ENCODE measurements at regions not wholly inside any gene's neighbourhood (a gene's known extent, or its start where the extent isn't known, plus 50 kb on each side); places are given as distances from the start of the nearest gene placed in this dataset.

DNA sequence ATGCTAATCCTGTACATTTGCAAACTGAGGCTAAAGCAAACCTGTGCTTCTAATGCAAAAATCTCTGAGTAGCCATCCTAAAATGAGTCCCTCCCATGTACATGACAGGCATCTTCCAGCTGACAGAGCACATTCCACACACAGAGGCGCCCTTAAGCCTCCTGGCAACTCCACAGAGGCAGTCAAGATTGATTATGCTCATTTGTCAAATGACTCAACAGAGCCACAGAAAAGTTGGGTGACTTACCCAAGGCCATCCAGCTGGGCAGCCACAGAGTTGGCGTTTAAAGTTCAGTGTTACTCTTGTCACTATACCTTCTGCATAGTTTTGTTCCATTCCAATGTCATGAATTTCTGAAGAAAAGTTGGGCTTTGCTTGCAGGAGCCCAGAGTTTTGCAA is 394.6 kb upstream of the FGF13 start:
- Histone ChIP-seq H3K4me1 (ENCODE audit: insufficient read depth, low read length) (peaks cover 3% of the 10 kb centered on the region; the same call in 1 of the 2 replicates), H3K14ac (ENCODE audit: insufficient read depth, low read length) (no peak overlapping the region), H4K20me1 (ENCODE audit: control insufficient read depth, insufficient read depth, insufficient read length) (no peaks in the 10 kb centered on the region), H3K9me3 (ENCODE audit: control insufficient read depth, low read depth, low read length) (no peaks in the 10 kb centered on the region), H2BK20ac (ENCODE audit: low read depth, low read length, poor library complexity, severe bottlenecking) (no peak overlapping the region), H3T11ph (ENCODE audit: low read length) (no peak overlapping the region), H2BK15ac (ENCODE audit: low read depth, low read length) (no peak overlapping the region), H3K27ac (ENCODE audit: insufficient read length, low read depth, low read length) (no peak overlapping the region), H3K23ac (ENCODE audit: insufficient read length, low read depth, low read length) (no peak overlapping the region), H2AFZ (ENCODE audit: low read length) (no peak overlapping the region), H3K79me1 (ENCODE audit: insufficient read depth, low read depth, low read length, poor library complexity, severe bottlenecking) (no peaks in the 10 kb centered on the region), H2BK5ac (ENCODE audit: insufficient read length, low read length) (no peak overlapping the region), H2BK12ac (ENCODE audit: insufficient read length, low read depth, low read length) (no peak overlapping the region), H3K79me2 (ENCODE audit: insufficient read depth, low read length) (no peaks in the 10 kb centered on the region), H3K18ac (ENCODE audit: insufficient read length, low read depth, low read length) (no peak overlapping the region), H2BK120ac (ENCODE audit: low read depth, low read length, poor library complexity, severe bottlenecking) (no peak overlapping the region), H3K27me3 (ENCODE audit: insufficient read depth, low read length) (no peaks in the 10 kb centered on the region), H3K23me2 (ENCODE audit: insufficient read length, low read depth, low read length, poor library complexity, severe bottlenecking) (no peaks in the 10 kb centered on the region), H3K4ac (ENCODE audit: low read depth, low read length) (no peak overlapping the region), H3K9ac (ENCODE audit: extremely low read depth, insufficient read length, low read length) (no peak overlapping the region), H4K5ac (ENCODE audit: insufficient read length, low read depth, low read length) (no peak overlapping the region), H3K4me2 (ENCODE audit: insufficient read depth, insufficient read length, low read length) (no peak overlapping the region), H3K56ac (ENCODE audit: insufficient read length, low read depth, low read length) (no peak overlapping the region), H4K8ac (replicated peaks; ENCODE audit: insufficient read length, low read depth, low read length) (no peak overlapping the region), H4K91ac (ENCODE audit: insufficient read length, low read depth, low read length) (no peak overlapping the region), H2AK5ac (ENCODE audit: insufficient read length, low read length) (no peak overlapping the region)
- Mint-ChIP-seq H3K27me3 (ENCODE audit: low read depth) (no peaks in the 10 kb centered on the region), H3K27ac (no peak overlapping the region), H3K9me3 (peaks cover 0 to 22% of the 10 kb centered on the region in 2 experiments; a peak in 2 of 5 replicates), H3K36me3 (ENCODE audit: insufficient read depth in 1 of 3, low read depth in 3 of 3) (no peaks in the 10 kb centered on the region; a peak in 1 of 7 replicates), H3K4me1 (peaks cover 5 to 18% of the 10 kb centered on the region in 2 experiments), H3K4me3 (no peak overlapping the region)
- TF ChIP-seq, protein P1, sequence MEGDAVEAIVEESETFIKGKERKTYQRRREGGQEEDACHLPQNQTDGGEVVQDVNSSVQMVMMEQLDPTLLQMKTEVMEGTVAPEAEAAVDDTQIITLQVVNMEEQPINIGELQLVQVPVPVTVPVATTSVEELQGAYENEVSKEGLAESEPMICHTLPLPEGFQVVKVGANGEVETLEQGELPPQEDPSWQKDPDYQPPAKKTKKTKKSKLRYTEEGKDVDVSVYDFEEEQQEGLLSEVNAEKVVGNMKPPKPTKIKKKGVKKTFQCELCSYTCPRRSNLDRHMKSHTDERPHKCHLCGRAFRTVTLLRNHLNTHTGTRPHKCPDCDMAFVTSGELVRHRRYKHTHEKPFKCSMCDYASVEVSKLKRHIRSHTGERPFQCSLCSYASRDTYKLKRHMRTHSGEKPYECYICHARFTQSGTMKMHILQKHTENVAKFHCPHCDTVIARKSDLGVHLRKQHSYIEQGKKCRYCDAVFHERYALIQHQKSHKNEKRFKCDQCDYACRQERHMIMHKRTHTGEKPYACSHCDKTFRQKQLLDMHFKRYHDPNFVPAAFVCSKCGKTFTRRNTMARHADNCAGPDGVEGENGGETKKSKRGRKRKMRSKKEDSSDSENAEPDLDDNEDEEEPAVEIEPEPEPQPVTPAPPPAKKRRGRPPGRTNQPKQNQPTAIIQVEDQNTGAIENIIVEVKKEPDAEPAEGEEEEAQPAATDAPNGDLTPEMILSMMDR (conservative IDR thresholded peaks at IDR 0.05): no peak
- no CpG with 5 or more reads among the region's 2 CpGs for WGBS (ENCODE audit: extremely low coverage, insufficient read length, low lambda C conversion rate)
- DNase-seq: no peak
